ENCODE measurements at regions not wholly inside any gene's neighbourhood (a gene's known extent, or its start where the extent isn't known, plus 50 kb on each side); places are given as distances from the start of the nearest gene placed in this dataset.

GRCh38 chr3:40841570-40842109 is 316.9 kb downstream of the ZNF621 start:
- H3K27ac ChIP-seq = no peak overlapping the region
- H3K9ac ChIP-seq = no peak overlapping the region
- H3K4me2 ChIP-seq (ENCODE audit: unreplicated experiment) = no peak overlapping the region
- no peaks in the 10 kb centered on the region for H3K27me3 ChIP-seq (replicated peaks; ENCODE audit: insufficient read depth)
- in situ Hi-C loops (cut with MboI) = no loop called here
- H3K79me2 ChIP-seq (ENCODE audit: insufficient read depth) = no peaks in the 10 kb centered on the region
- no peaks in the 10 kb centered on the region for H3K36me3 ChIP-seq (ENCODE audit: low read depth)
- no peak for DNase-seq
- H4K20me1 ChIP-seq (ENCODE audit: insufficient read depth) = no peaks in the 10 kb centered on the region
- no peaks in the 10 kb centered on the region for H3K9me3 ChIP-seq (ENCODE audit: low read depth)
- H3K9me2 ChIP-seq (ENCODE audit: insufficient read depth) = no peaks in the 10 kb centered on the region
- H3F3A ChIP-seq (ENCODE audit: insufficient read depth) = no peaks in the 10 kb centered on the region
- no peaks in the 10 kb centered on the region for H3K4me1 ChIP-seq (ENCODE audit: insufficient read depth)
- no peak overlapping the region for H2AFZ ChIP-seq
- TF ChIP-seq EZH2phosphoT487 (IDR thresholded peaks at IDR 0.05; ENCODE audit: insufficient read depth, low read depth) (no peak), EZH2 (IDR thresholded peaks at IDR 0.05; ENCODE audit: insufficient read depth, poor library complexity, severe bottlenecking) (no peak)
- H3K4me3 ChIP-seq = no peak overlapping the region

GRCh38 chr3:40842714-40843113 is 318.0 kb downstream of the ZNF621 start:
- TF ChIP-seq EZH2phosphoT487 (IDR thresholded peaks at IDR 0.05; ENCODE audit: insufficient read depth, low read depth) = no peak
- TF ChIP-seq EZH2 (IDR thresholded peaks at IDR 0.05; ENCODE audit: insufficient read depth, poor library complexity, severe bottlenecking) = no peak
- H3K4me3 ChIP-seq = no peak overlapping the region
- no peaks in the 10 kb centered on the region for H3F3A ChIP-seq (ENCODE audit: insufficient read depth)
- H3K9ac ChIP-seq = no peak overlapping the region
- H3K4me2 ChIP-seq (ENCODE audit: unreplicated experiment) = no peak overlapping the region
- H3K36me3 ChIP-seq (ENCODE audit: low read depth) = no peaks in the 10 kb centered on the region
- H3K79me2 ChIP-seq (ENCODE audit: insufficient read depth) = no peaks in the 10 kb centered on the region
- H3K27me3 ChIP-seq (replicated peaks; ENCODE audit: insufficient read depth) = no peaks in the 10 kb centered on the region
- H4K20me1 ChIP-seq (ENCODE audit: insufficient read depth) = no peaks in the 10 kb centered on the region
- H3K9me2 ChIP-seq (ENCODE audit: insufficient read depth) = no peaks in the 10 kb centered on the region
- H3K9me3 ChIP-seq (ENCODE audit: low read depth) = no peaks in the 10 kb centered on the region
- DNase-seq = no peak
- H3K27ac ChIP-seq = no peak overlapping the region
- H2AFZ ChIP-seq = no peak overlapping the region
- no peaks in the 10 kb centered on the region for H3K4me1 ChIP-seq (ENCODE audit: insufficient read depth)
- in situ Hi-C loops (cut with MboI) = no loop called here
- WGBS, 2 experiments (ENCODE audit: low coverage in 1 of 2, low lambda C conversion rate in 2 of 2, missing lambda C conversion rate in 2 of 2) = 71 to 76% methylated on average over 11 of the region's 11 CpGs

GRCh38 chr3:40843208-40843624 is 318.5 kb downstream of the ZNF621 start:
- Histone ChIP-seq H3K4me1 (ENCODE audit: insufficient read depth) (no peaks in the 10 kb centered on the region), H3K36me3 (ENCODE audit: low read depth) (no peaks in the 10 kb centered on the region), H3F3A (ENCODE audit: insufficient read depth) (no peaks in the 10 kb centered on the region), H4K20me1 (ENCODE audit: insufficient read depth) (no peaks in the 10 kb centered on the region), H3K9ac (no peak overlapping the region), H3K9me2 (ENCODE audit: insufficient read depth) (no peaks in the 10 kb centered on the region), H3K4me2 (ENCODE audit: unreplicated experiment) (no peak overlapping the region), H3K27ac (no peak overlapping the region), H3K4me3 (no peak overlapping the region), H2AFZ (no peak overlapping the region), H3K79me2 (ENCODE audit: insufficient read depth) (no peaks in the 10 kb centered on the region), H3K9me3 (ENCODE audit: low read depth) (no peaks in the 10 kb centered on the region), H3K27me3 (replicated peaks; ENCODE audit: insufficient read depth) (no peaks in the 10 kb centered on the region)
- no peak for TF ChIP-seq EZH2 (IDR thresholded peaks at IDR 0.05; ENCODE audit: insufficient read depth, poor library complexity, severe bottlenecking)
- no peak for TF ChIP-seq EZH2phosphoT487 (IDR thresholded peaks at IDR 0.05; ENCODE audit: insufficient read depth, low read depth)
- no peak for DNase-seq
- in situ Hi-C loops (cut with MboI) = no loop called here
- WGBS, 2 experiments (ENCODE audit: low coverage in 1 of 2, low lambda C conversion rate in 2 of 2, missing lambda C conversion rate in 2 of 2) = 69 to 72% methylated on average over 2 of the region's 2 CpGs

- in situ Hi-C loops (cut with MboI) = no loop called here
- Histone ChIP-seq H4K20me1 (ENCODE audit: insufficient read depth) (no peaks in the 10 kb centered on the region), H3K79me2 (ENCODE audit: insufficient read depth) (no peaks in the 10 kb centered on the region), H3K36me3 (ENCODE audit: low read depth) (no peaks in the 10 kb centered on the region), H3K9me3 (ENCODE audit: low read depth) (no peaks in the 10 kb centered on the region), H2AFZ (no peak overlapping the region), H3K9ac (no peak overlapping the region), H3K4me2 (ENCODE audit: unreplicated experiment) (no peak overlapping the region), H3K9me2 (ENCODE audit: insufficient read depth) (no peaks in the 10 kb centered on the region), H3F3A (ENCODE audit: insufficient read depth) (no peaks in the 10 kb centered on the region), H3K27ac (no peak overlapping the region), H3K4me1 (ENCODE audit: insufficient read depth) (no peaks in the 10 kb centered on the region), H3K27me3 (replicated peaks; ENCODE audit: insufficient read depth) (no peaks in the 10 kb centered on the region), H3K4me3 (no peak overlapping the region)
- no peak for DNase-seq
- no peak for TF ChIP-seq EZH2phosphoT487 (IDR thresholded peaks at IDR 0.05; ENCODE audit: insufficient read depth, low read depth)
- WGBS, 2 experiments (ENCODE audit: low coverage in 1 of 2, low lambda C conversion rate in 2 of 2, missing lambda C conversion rate in 2 of 2) = 53 to 57% methylated on average over 7 of the region's 7 CpGs
Measured at GRCh38 chr3:40843851-40844548, 319.2 kb downstream of the ZNF621 start.
